Natural killer cell treated with Interleukin-12 subunit alpha and Interleukin-12 subunit beta and Interleukin-15 and Interleukin-18, amount 100 ng/mL, for 72 hours (primary cell): ENCODE measurements at regions not wholly inside any gene's neighbourhood (a gene's known extent, or its start where the extent isn't known, plus 50 kb on each side); places are given as distances from the start of the nearest gene placed in this dataset.
"Not testable (repeated sequence)": the region's sequence is repeated elsewhere in the genome, so short reads cannot be mapped to it uniquely, and the experiment has no call there.

Experiments
- ATAC-seq, 2 donors: fragments of 150-1000 bp; cut with Tn5 transposase in 1 of 2; sonication (Bioruptor Pico), chemical (Tn5 transposase) in 1 of 2; 2 replicates each; pipeline ENCODE4 v1.10.0; 2021
- DNase-seq: peaks from one replicate; pipeline ENCODE4 v3.0.0; 2022; ENCODE audit warnings: low spot score
- H3K27ac Mint-ChIP-seq, 2 donors: 1 replicate in 1 of 2; 2 replicates in 1 of 2; pipeline ENCODE4 v1.8.0; 2022; ENCODE audit warnings: mixed read lengths in 2 of 2, mild to moderate bottlenecking in 1 of 2, moderate library complexity in 1 of 2
- H3K27me3 Mint-ChIP-seq, 2 donors: 1 replicate in 1 of 2; 2 replicates in 1 of 2; pipeline ENCODE4 v1.8.0; 2022; ENCODE audit warnings: mixed read lengths in 2 of 2
- H3K36me3 Mint-ChIP-seq: one replicate; pipeline ENCODE4 v1.8.0; 2022; ENCODE audit warnings: mixed read lengths
- H3K4me1 Mint-ChIP-seq, 2 donors: 1 replicate in 1 of 2; 2 replicates in 1 of 2; pipeline ENCODE4 v1.8.0; 2022; ENCODE audit warnings: low read depth in 2 of 2, mixed read lengths in 2 of 2, mild to moderate bottlenecking in 1 of 2
- H3K4me3 Mint-ChIP-seq: one replicate; pipeline ENCODE4 v1.8.0; 2022; ENCODE audit warnings: mixed read lengths
- H3K9me3 Mint-ChIP-seq: 2 replicates; pipeline ENCODE4 v1.8.0; 2022; ENCODE audit warnings: mixed read lengths

GRCh38 chr1:222216255-222216754 is 331.6 kb downstream of the HHIPL2 start:
- ATAC-seq (no peak), DNase-seq (no peak)
- Mint-ChIP-seq H3K9me3 (peaks cover 3% of the 10 kb centered on the region), H3K27me3 (peaks cover 8 to 52% of the 10 kb centered on the region in 2 donors), H3K27ac (no peak overlapping the region), H3K4me1 (no peaks in the 10 kb centered on the region), H3K4me3 (no peak overlapping the region), H3K36me3 (peaks cover 13% of the 10 kb centered on the region)

DNA sequence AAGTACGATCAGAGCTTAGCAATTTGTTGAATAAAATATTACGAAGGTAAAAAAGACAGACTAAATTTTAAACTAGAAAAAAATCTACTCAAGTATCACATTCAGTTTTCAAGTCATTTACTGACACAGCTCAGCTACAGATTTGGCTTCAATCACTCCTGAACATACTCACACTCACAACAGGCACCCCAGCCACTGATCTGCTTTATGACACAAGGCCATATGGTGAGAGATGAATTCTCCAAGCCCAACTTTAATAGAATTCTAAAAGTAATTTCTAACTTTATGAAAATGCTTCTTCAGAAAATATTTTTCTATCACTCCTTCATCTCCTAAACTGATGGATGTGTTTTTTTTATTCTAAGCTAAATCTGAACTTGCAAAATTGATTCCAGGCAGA is 337.1 kb downstream of the HHIPL2 start:
- H3K27ac Mint-ChIP-seq: no peak overlapping the region
- no peak overlapping the region for H3K4me3 Mint-ChIP-seq
- no peaks in the 10 kb centered on the region for H3K36me3 Mint-ChIP-seq
- no peaks in the 10 kb centered on the region for H3K4me1 Mint-ChIP-seq
- ATAC-seq (no peak), DNase-seq (no peak)
- H3K27me3 Mint-ChIP-seq: peaks cover 14 to 43% of the 10 kb centered on the region in 2 donors
- no peaks in the 10 kb centered on the region for H3K9me3 Mint-ChIP-seq

DNA sequence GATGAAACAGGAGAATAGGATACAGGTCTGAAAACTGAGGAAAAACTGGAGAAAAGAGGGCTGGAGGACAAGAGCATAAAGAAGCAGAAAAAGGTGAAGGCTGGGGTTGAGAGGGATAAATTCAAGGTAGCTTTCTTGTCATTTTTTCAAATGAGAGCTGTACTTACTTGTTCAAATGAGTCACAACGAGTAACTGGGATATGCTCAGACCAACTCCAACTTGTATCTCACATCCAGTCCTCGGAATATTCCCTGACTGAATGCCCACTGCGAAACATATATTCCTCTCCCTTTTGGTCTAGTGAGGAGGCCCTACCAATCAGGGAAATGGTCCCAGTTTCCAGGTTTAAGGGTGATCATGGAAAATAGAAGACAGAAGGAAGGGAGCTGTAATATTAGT is 343.4 kb downstream of the HHIPL2 start:
- Mint-ChIP-seq H3K27me3 (peaks cover 8 to 16% of the 10 kb centered on the region in 2 donors), H3K36me3 (no peaks in the 10 kb centered on the region), H3K9me3 (no peaks in the 10 kb centered on the region), H3K27ac (no peak overlapping the region), H3K4me1 (no peaks in the 10 kb centered on the region), H3K4me3 (no peak overlapping the region)
- no peak for ATAC-seq
- no peak for DNase-seq

- Mint-ChIP-seq H3K27ac (no peak overlapping the region), H3K4me3 (no peak overlapping the region), H3K27me3 (peaks cover 13 to 16% of the 10 kb centered on the region in 2 donors), H3K36me3 (no peaks in the 10 kb centered on the region), H3K9me3 (no peaks in the 10 kb centered on the region), H3K4me1 (no peaks in the 10 kb centered on the region)
- DNase-seq: no peak
- ATAC-seq: peak in 1 of 2 donors; percentile 32
Observed at GRCh38 chr1:222202831-222203230, 345.1 kb downstream of the HHIPL2 start.

GRCh38 chr1:222196736-222197135 is 351.2 kb downstream of the HHIPL2 start:
- Mint-ChIP-seq H3K4me1 (no peaks in the 10 kb centered on the region), H3K27me3 (peaks cover 8 to 16% of the 10 kb centered on the region in 2 donors), H3K4me3 (no peak overlapping the region), H3K36me3 (no peaks in the 10 kb centered on the region), H3K27ac (no peak overlapping the region), H3K9me3 (no peaks in the 10 kb centered on the region)
- DNase-seq: no peak
- no peak for ATAC-seq

DNA sequence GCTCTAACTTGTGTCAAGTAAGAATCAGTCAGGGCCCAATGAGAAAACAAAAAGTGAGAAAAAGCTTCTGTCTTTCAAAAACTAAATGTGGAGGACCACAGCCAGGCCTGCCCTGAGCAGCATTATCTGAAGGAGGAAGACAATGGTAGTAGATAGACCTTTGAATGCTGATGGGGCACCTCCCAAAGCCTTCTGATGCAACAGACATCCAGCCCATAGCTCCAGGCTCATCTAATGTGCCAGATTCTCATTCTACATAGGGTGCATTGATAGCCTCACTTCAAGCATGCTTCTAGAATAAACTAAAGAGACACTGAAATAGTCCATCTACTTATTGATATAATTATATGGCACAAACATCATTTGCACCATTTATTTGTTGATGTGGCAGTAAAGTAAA is 351.6 kb downstream of the HHIPL2 start:
- no peaks in the 10 kb centered on the region for H3K4me1 Mint-ChIP-seq
- DNase-seq (no peak), ATAC-seq (no peak)
- no peak overlapping the region for H3K27ac Mint-ChIP-seq
- H3K4me3 Mint-ChIP-seq: no peak overlapping the region
- no peaks in the 10 kb centered on the region for H3K36me3 Mint-ChIP-seq
- peaks cover 8 to 21% of the 10 kb centered on the region in 2 donors for H3K27me3 Mint-ChIP-seq
- H3K9me3 Mint-ChIP-seq: no peaks in the 10 kb centered on the region

DNA sequence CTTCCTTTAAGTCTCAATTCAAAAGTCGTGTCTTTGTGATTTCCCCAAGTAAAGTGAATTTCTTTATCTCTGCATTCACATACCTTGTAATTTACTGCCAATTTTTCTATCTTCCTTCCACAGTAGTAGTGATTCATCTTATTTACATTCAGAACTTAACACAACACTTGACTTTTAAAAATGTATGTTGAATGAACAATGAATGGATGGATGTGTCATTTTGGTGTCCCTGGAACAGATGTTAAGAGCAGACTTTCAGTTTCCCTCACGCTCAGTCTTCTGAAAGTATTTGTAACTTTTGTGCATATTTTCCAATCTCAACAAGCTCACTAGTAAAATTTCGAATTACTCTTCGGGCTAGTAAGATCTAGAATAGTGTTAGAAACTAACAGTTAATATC is 352.0 kb downstream of the HHIPL2 start:
- no peak overlapping the region for H3K27ac Mint-ChIP-seq
- no peaks in the 10 kb centered on the region for H3K36me3 Mint-ChIP-seq
- H3K4me1 Mint-ChIP-seq: no peaks in the 10 kb centered on the region
- DNase-seq (no peak), ATAC-seq (no peak)
- H3K27me3 Mint-ChIP-seq: peaks cover 8 to 21% of the 10 kb centered on the region in 2 donors
- H3K4me3 Mint-ChIP-seq: no peak overlapping the region
- H3K9me3 Mint-ChIP-seq: no peaks in the 10 kb centered on the region

- Mint-ChIP-seq H3K4me3 (no peak overlapping the region), H3K27ac (no peak overlapping the region), H3K4me1 (no peaks in the 10 kb centered on the region), H3K27me3 (peaks cover 15 to 26% of the 10 kb centered on the region in 2 donors), H3K36me3 (no peaks in the 10 kb centered on the region), H3K9me3 (no peaks in the 10 kb centered on the region)
- ATAC-seq (no peak), DNase-seq (no peak)
Observed at GRCh38 chr1:222189218-222189617, 358.7 kb downstream of the HHIPL2 start.

DNA sequence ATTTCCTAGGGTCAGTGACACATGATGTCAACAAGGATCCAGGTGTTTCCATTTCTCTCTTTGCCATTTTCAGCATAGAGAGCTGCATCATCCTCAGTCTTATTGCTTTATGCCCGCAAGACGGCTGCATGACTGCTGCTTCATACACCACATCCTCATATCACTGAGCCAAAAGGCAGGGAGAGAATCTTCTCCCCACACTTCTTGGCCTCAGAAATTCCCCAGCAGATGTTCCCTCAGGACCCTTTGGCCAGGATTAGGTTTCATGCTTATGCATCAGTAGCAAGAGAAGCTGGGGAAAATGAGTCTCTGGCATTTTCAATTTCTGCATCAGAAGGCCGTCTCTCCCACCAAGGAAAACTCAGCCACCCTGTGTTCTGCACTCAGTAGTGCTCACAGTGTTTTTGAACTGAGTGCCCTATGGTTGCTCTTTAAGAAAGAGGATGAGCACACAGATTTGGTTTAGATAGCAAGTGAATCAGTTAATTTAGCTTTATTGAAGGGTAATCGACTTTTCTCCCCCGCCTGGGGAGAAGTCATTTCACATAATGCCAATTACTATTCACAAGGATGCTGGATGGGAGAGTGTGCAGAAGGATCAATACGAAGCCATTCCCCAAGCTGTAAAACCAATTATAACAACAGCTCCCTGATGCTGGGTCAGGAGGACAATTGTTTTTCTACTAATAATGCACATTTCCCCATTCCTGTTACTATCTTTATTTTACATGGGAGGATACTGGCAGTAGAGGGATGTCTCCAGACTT is 360.2 kb downstream of the HHIPL2 start:
- Mint-ChIP-seq H3K4me3 (no peak overlapping the region), H3K27me3 (peaks cover 15 to 27% of the 10 kb centered on the region in 2 donors), H3K27ac (no peak overlapping the region), H3K9me3 (no peaks in the 10 kb centered on the region), H3K4me1 (no peaks in the 10 kb centered on the region), H3K36me3 (peaks cover 1% of the 10 kb centered on the region)
- DNase-seq (no peak), ATAC-seq (no peak)

- ATAC-seq: no peak
- Mint-ChIP-seq H3K27ac (no peak overlapping the region), H3K36me3 (peaks cover 6% of the 10 kb centered on the region), H3K27me3 (peaks cover 6 to 26% of the 10 kb centered on the region in 2 donors), H3K4me1 (peaks cover 0 to 4% of the 10 kb centered on the region in 2 donors), H3K4me3 (no peak overlapping the region), H3K9me3 (peaks cover 6% of the 10 kb centered on the region)
- no peak for DNase-seq
Observed at GRCh38 chr1:222182641-222183040, 365.3 kb downstream of the HHIPL2 start.

DNA sequence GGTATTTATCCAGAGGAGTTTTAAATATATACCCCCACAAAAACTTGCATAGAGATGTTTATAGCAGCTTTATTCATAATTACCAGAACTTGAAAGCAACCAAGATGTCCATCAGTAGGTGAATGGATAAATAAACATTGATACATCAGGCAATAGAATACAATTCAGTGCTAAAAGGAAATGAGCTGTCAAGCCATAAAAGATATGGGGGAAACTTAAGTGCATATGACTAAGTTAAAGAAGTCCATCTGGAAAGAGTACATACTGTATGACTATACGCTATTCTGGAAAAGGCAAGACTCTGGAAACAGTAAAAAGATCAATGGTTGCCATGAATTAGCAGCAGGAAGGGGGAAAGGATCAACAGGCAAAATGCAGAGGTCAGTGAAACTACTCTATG is 366.7 kb downstream of the HHIPL2 start:
- H3K4me1 Mint-ChIP-seq: peaks cover 0 to 4% of the 10 kb centered on the region in 2 donors
- H3K27ac Mint-ChIP-seq: no peak overlapping the region
- ATAC-seq: no peak
- H3K4me3 Mint-ChIP-seq: no peak overlapping the region
- H3K36me3 Mint-ChIP-seq: peaks cover 6% of the 10 kb centered on the region
- DNase-seq: no peak
- peaks cover 10 to 29% of the 10 kb centered on the region in 2 donors for H3K27me3 Mint-ChIP-seq
- peaks cover 6% of the 10 kb centered on the region for H3K9me3 Mint-ChIP-seq

GRCh38 chr1:222177496-222177895 is 370.4 kb downstream of the HHIPL2 start:
- not testable (repeated sequence) for H3K9me3 Mint-ChIP-seq
- peaks cover 18 to 37% of the 10 kb centered on the region in 2 donors for H3K27me3 Mint-ChIP-seq

DNA sequence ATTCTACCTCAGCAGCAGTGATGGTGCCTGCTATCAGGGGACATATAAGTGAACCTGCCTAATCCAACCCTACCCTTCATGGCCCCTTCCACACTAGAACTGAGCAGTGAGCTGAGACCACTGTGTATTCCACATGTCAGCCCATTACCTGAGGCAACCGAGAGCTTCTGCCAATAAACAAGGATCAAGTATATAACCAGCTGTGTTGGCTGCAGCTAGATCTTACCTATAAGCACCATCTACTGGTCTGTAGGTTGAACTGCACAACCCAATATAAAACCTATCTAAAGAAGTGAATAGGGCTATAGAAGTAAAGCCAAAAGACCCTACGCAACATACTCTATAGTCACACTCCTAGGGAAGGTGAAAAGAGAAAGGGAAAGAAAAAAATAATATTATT is 376.9 kb downstream of the HHIPL2 start:
- ATAC-seq (peak; percentile 61 to 65), DNase-seq (no peak)
- H3K27ac Mint-ChIP-seq: no peak overlapping the region

More at GRCh38 chr1:222177496-222177895, 370.4 kb downstream of the HHIPL2 start:
- not testable (repeated sequence) for H3K27ac Mint-ChIP-seq, H3K36me3 Mint-ChIP-seq, ATAC-seq, H3K4me3 Mint-ChIP-seq, H3K4me1 Mint-ChIP-seq, DNase-seq

DNA sequence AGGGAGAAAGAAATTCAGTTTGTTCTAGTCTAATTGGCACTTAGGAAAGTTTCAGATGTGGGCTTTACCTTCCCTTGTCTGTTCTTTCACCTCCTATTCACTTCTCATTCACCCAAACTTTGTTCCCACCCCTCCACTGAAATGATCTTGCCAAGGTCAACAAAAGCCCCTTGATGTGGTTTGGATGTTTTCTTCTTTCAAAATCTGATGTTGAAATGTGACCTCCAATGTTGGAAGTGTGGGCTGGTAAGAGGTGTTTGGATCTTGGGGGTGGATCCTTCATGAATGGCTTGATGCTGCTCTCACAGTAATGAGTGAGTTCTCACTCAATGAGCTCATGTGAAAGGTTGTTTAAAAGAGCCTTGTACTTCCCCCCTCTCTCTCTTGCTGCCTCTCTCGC is 379.3 kb downstream of the HHIPL2 start:
- DNase-seq: no peak
- Mint-ChIP-seq H3K36me3 (peaks cover 8% of the 10 kb centered on the region), H3K4me3 (no peak overlapping the region), H3K27ac (no peak overlapping the region), H3K27me3 (peaks cover 2 to 13% of the 10 kb centered on the region in 2 donors), H3K9me3 (no peaks in the 10 kb centered on the region), H3K4me1 (peaks cover 12 to 19% of the 10 kb centered on the region in 2 donors)
- no peak for ATAC-seq

More for the DNA sequence above, 376.9 kb downstream of the HHIPL2 start:
- H3K36me3 Mint-ChIP-seq: peaks cover 8% of the 10 kb centered on the region
- peaks cover 8 to 21% of the 10 kb centered on the region in 2 donors for H3K27me3 Mint-ChIP-seq
- no peaks in the 10 kb centered on the region for H3K9me3 Mint-ChIP-seq
- H3K4me1 Mint-ChIP-seq: peaks cover 12 to 19% of the 10 kb centered on the region in 2 donors
- no peak overlapping the region for H3K4me3 Mint-ChIP-seq
